T-helper 9 cell (primary cell): ENCODE measurements at regions not wholly inside any gene's neighbourhood (a gene's known extent, or its start where the extent isn't known, plus 50 kb on each side); places are given as distances from the start of the nearest gene placed in this dataset.
"Not testable (repeated sequence)": the region's sequence is repeated elsewhere in the genome, so short reads cannot be mapped to it uniquely, and the experiment has no call there.

Source experiments
- DNase-seq: peaks from one replicate; pipeline ENCODE4 v3.0.0-alpha.2; 2020

- no peak for DNase-seq
Measured at GRCh38 chr10:124179308-124180043, 86.1 kb upstream of the CHST15 start.

- no peak for DNase-seq
Measured at GRCh38 chr10:124177180-124177518, 83.8 kb upstream of the CHST15 start.

GRCh38 chr10:124176349-124177179 is 83.2 kb upstream of the CHST15 start:
- no peak for DNase-seq

- no peak for DNase-seq
Measured at GRCh38 chr10:124175701-124176348, 82.4 kb upstream of the CHST15 start.

- no peak for DNase-seq
Measured at GRCh38 chr10:124174673-124175645, 81.6 kb upstream of the CHST15 start.

- no peak for DNase-seq
Measured at GRCh38 chr10:124174071-124174566, 80.7 kb upstream of the CHST15 start.

- no peak for DNase-seq
Measured at GRCh38 chr10:124173298-124173900, 80.0 kb upstream of the CHST15 start.

- no peak for DNase-seq
Measured at GRCh38 chr10:124172181-124172916, 79.0 kb upstream of the CHST15 start.

GRCh38 chr10:124171561-124171960 is 78.2 kb upstream of the CHST15 start:
- no peak for DNase-seq

- no peak for DNase-seq
Measured at GRCh38 chr10:124170631-124171030, 77.2 kb upstream of the CHST15 start.

- DNase-seq = no peak
Measured at GRCh38 chr10:124168991-124169802, 75.8 kb upstream of the CHST15 start.

- DNase-seq = no peak
Measured at GRCh38 chr10:124168581-124168980, 75.2 kb upstream of the CHST15 start.

GRCh38 chr10:124167925-124168324 is 74.5 kb upstream of the CHST15 start:
- DNase-seq = not testable (repeated sequence)

- DNase-seq = no peak
Measured at GRCh38 chr10:124166431-124167125, 73.2 kb upstream of the CHST15 start.

- no peak for DNase-seq
Measured at GRCh38 chr10:124165827-124166226, 72.4 kb upstream of the CHST15 start.

- DNase-seq = no peak
Measured at GRCh38 chr10:124165311-124165710, 71.9 kb upstream of the CHST15 start.

GRCh38 chr10:124164264-124164663 is 70.9 kb upstream of the CHST15 start:
- DNase-seq = no peak

- DNase-seq = no peak
Measured at GRCh38 chr10:124162774-124163354, 69.5 kb upstream of the CHST15 start.

GRCh38 chr10:124162136-124162535 is 68.7 kb upstream of the CHST15 start:
- no peak for DNase-seq
